ENCODE measurements at regions not wholly inside any gene's neighbourhood (a gene's known extent, or its start where the extent isn't known, plus 50 kb on each side); places are given as distances from the start of the nearest gene placed in this dataset.

- intact Hi-C loops (cut with micrococcal nuclease), result no loop called here
These were observed 169.9 kb upstream of the HAND2 start for GRCh38 chr4:173699841-173700475.

More at GRCh38 chr4:173699841-173700475, 169.9 kb upstream of the HAND2 start:
- H3K27ac ChIP-seq (ENCODE audit: low read depth, low read length), result no peak overlapping the region
- no peak for DNase-seq (ENCODE audit: low read depth, low spot score)
- TF ChIP-seq JUND (IDR thresholded peaks at IDR 0.05), result no peak
- no peak for TF ChIP-seq ZBTB33 (IDR thresholded peaks at IDR 0.05; ENCODE audit: extremely low read depth, insufficient replicate concordance, low read length)
- no peak for TF ChIP-seq RAD21 (IDR thresholded peaks at IDR 0.05; ENCODE audit: low read depth)
- no peak for TF ChIP-seq POLR2AphosphoS5 (IDR thresholded peaks at IDR 0.05; ENCODE audit: low read depth, low read length)
- no peak for TF ChIP-seq TCF7L2 (IDR thresholded peaks at IDR 0.05; ENCODE audit: borderline replicate concordance, extremely low read depth, insufficient read depth, insufficient read length)
- no peak for TF ChIP-seq EZH2 (IDR thresholded peaks at IDR 0.05)
- no peak for TF ChIP-seq ATF3 (IDR thresholded peaks at IDR 0.05)
- TF ChIP-seq CEBPB (IDR thresholded peaks at IDR 0.05; ENCODE audit: low read depth), result no peak
- TF ChIP-seq SP1 (IDR thresholded peaks at IDR 0.05; ENCODE audit: low read depth), result no peak
- TF ChIP-seq MAX (IDR thresholded peaks at IDR 0.05), result no peak
- no peaks in the 10 kb centered on the region for H3K4me1 ChIP-seq (ENCODE audit: control insufficient read depth in 1 of 2, insufficient read depth in 2 of 2, low read length in 2 of 2)
- CTCF ChIA-PET, result no interaction called here
- H3K9me3 ChIP-seq (ENCODE audit: control insufficient read depth in 1 of 2, insufficient read depth in 1 of 2, low read depth in 1 of 2, low read length in 2 of 2), result no peaks in the 10 kb centered on the region
- no peak overlapping the region for H3K9ac ChIP-seq (ENCODE audit: low read length)
- no peaks in the 10 kb centered on the region for H3K27me3 ChIP-seq (ENCODE audit: insufficient read depth, low read length)
- no peak overlapping the region for H3K4me2 ChIP-seq (ENCODE audit: low read length)
- no peak for ATAC-seq
- no peaks in the 10 kb centered on the region for H3K9me2 ChIP-seq (ENCODE audit: insufficient read depth)
- no peak overlapping the region for H3K4me3 ChIP-seq (replicated peaks in 1 of 2; ENCODE audit: low read depth in 1 of 2, low read length in 2 of 2)
- no peaks in the 10 kb centered on the region for H3K36me3 ChIP-seq (ENCODE audit: control insufficient read depth in 1 of 2, insufficient read depth in 2 of 2, low read length in 2 of 2)
- POLR2A ChIA-PET, result no interaction called here
- no peaks in the 10 kb centered on the region for H3K79me2 ChIP-seq (ENCODE audit: insufficient read depth, low read length)
- no peaks in the 10 kb centered on the region for H4K20me1 ChIP-seq (ENCODE audit: insufficient read depth)
- RAD21 ChIA-PET (ENCODE audit: low non-redundant PET in 1 of 2, low total read pairs in 2 of 2, uncharacterized antibody in 2 of 2, unreplicated experiment in 2 of 2), result no interaction called here
- no peak overlapping the region for H2AFZ ChIP-seq (ENCODE audit: low read depth, low read length, poor library complexity, severe bottlenecking)
- BruUV-seq (replicated peaks), result no TSS peak
